WTC11 (cell line): ENCODE measurements at regions not wholly inside any gene's neighbourhood (a gene's known extent, or its start where the extent isn't known, plus 50 kb on each side); places are given as distances from the start of the nearest gene placed in this dataset.

ENCODE experiments used
- ATAC-seq: fragments of 200-7000 bp; cut with Tn5 transposase; 2 replicates; pipeline ENCODE4 v1.10.0; 2021; ENCODE audit warnings: mild to moderate bottlenecking, moderate library complexity
- CTCF ChIA-PET: fragments of 300-600 bp; sonication (Branson Sonifier 250); formaldehyde crosslinking; loops from one replicate; lab custom pipeline; 2021; ENCODE audit warnings: antibody characterized with exemption; lab: Charles Lee
- POLR2A ChIA-PET: fragments of 350-600 bp; sonication (Branson Sonifier 250); formaldehyde crosslinking; loops from one replicate; lab custom pipeline; 2021; ENCODE audit warnings: antibody characterized with exemption; lab: Charles Lee
- DNase-seq: peaks from one replicate; pipeline ENCODE4 v3.0.0; 2021; ENCODE audit warnings: low spot score
- H3K27ac Mint-ChIP-seq: 2 replicates; pipeline ENCODE4 v1.8.0; 2021; ENCODE audit warnings: mixed read lengths
- H3K27me3 Mint-ChIP-seq: 2 replicates; pipeline ENCODE4 v1.8.0; 2021; ENCODE audit warnings: low read depth, mild to moderate bottlenecking, moderate library complexity, mixed read lengths
- H3K36me3 Mint-ChIP-seq: 2 replicates; pipeline ENCODE4 v1.8.0; 2021; ENCODE audit warnings: mixed read lengths
- H3K4me1 Mint-ChIP-seq: 2 replicates; pipeline ENCODE4 v1.8.0; 2022; ENCODE audit warnings: mixed read lengths
- H3K4me3 Mint-ChIP-seq: 2 replicates; pipeline ENCODE4 v1.8.0; 2021; ENCODE audit warnings: mild to moderate bottlenecking, moderate library complexity, mixed read lengths
- H3K9me3 Mint-ChIP-seq: 2 replicates; pipeline ENCODE4 v1.8.0; 2021; ENCODE audit warnings: mixed read lengths
- GRHL2 ChIP-seq: fragments of 250-450 bp; sonication (Bioruptor Pico); IDR thresholded peaks from 2 replicates; pipeline ENCODE4 v1.8.0; 2022; ENCODE audit warnings: mild to moderate bottlenecking, moderate library complexity; ENCODE audit not compliant: insufficient replicate concordance, severe bottlenecking
- NFATC4 ChIP-seq: fragments of 250-450 bp; sonication (Bioruptor Pico); IDR thresholded peaks from 2 replicates; pipeline ENCODE4 v1.9.0; 2021; ENCODE audit warnings: mild to moderate bottlenecking
- NR1H2 ChIP-seq: sonication (generic); formaldehyde crosslinking; IDR thresholded peaks from 2 replicates; pipeline ENCODE4 v1.9.0; 2021; ENCODE audit warnings: mild to moderate bottlenecking, moderate library complexity, missing genetic modification reagents
- NR3C1 ChIP-seq: sonication (generic); formaldehyde crosslinking; conservative IDR thresholded peaks from 2 replicates; pipeline ENCODE4 v1.8.1; 2023; ENCODE audit warnings: low read depth, mild to moderate bottlenecking, missing genetic modification reagents
- RORB ChIP-seq: fragments of 250-450 bp; sonication (Bioruptor Pico); IDR thresholded peaks from 2 replicates; pipeline ENCODE4 v1.9.0; 2021; ENCODE audit warnings: mild to moderate bottlenecking
- SMAD3 ChIP-seq: sonication (generic); formaldehyde crosslinking; IDR thresholded peaks from 2 replicates; pipeline ENCODE4 v1.8.0; 2022; ENCODE audit warnings: missing genetic modification reagents, mild to moderate bottlenecking, borderline replicate concordance
- TEAD4 ChIP-seq: sonication (generic); formaldehyde crosslinking; IDR thresholded peaks from 2 replicates; pipeline ENCODE4 v1.8.0; 2022; ENCODE audit warnings: mild to moderate bottlenecking, missing genetic modification reagents
- TP53 ChIP-seq: sonication (generic); formaldehyde crosslinking; IDR thresholded peaks from 2 replicates; pipeline ENCODE4 v1.8.1; 2023; ENCODE audit warnings: mild to moderate bottlenecking, missing genetic modification reagents
- ZNF121 ChIP-seq: sonication (generic); formaldehyde crosslinking; IDR thresholded peaks from 2 replicates; pipeline ENCODE4 v1.8.0; 2023; ENCODE audit warnings: missing genetic modification reagents
- ZNF219 ChIP-seq: sonication (generic); formaldehyde crosslinking; IDR thresholded peaks from 2 replicates; pipeline ENCODE4 v1.8.0; 2023; ENCODE audit warnings: missing genetic modification reagents, mild to moderate bottlenecking, borderline replicate concordance
- ZNF423 ChIP-seq: fragments of 250-450 bp; sonication (Bioruptor Pico); IDR thresholded peaks from 2 replicates; pipeline ENCODE4 v2.1.2; 2022; ENCODE audit warnings: mild to moderate bottlenecking, moderate library complexity
- TF ChIP-seq, protein P1 (sequence below): sonication (generic); formaldehyde crosslinking; IDR thresholded peaks from 2 replicates; pipeline ENCODE4 v1.8.0; 2023; ENCODE audit warnings: missing genetic modification reagents
- TF ChIP-seq, protein P2 (sequence below): fragments of 250-450 bp; sonication (Bioruptor Pico); IDR thresholded peaks from 2 replicates; pipeline ENCODE4 v1.9.0; 2021; ENCODE audit warnings: mild to moderate bottlenecking, borderline replicate concordance
- TF ChIP-seq, protein P3 (sequence below): sonication (generic); formaldehyde crosslinking; IDR thresholded peaks from 2 replicates; pipeline ENCODE4 v1.8.1; 2023; ENCODE audit warnings: mild to moderate bottlenecking, missing genetic modification reagents
- TF ChIP-seq, protein P4 (sequence below): sonication (generic); formaldehyde crosslinking; IDR thresholded peaks from 2 replicates; pipeline ENCODE4 v1.8.0; 2023; ENCODE audit warnings: missing genetic modification reagents, mild to moderate bottlenecking, borderline replicate concordance

DNA sequence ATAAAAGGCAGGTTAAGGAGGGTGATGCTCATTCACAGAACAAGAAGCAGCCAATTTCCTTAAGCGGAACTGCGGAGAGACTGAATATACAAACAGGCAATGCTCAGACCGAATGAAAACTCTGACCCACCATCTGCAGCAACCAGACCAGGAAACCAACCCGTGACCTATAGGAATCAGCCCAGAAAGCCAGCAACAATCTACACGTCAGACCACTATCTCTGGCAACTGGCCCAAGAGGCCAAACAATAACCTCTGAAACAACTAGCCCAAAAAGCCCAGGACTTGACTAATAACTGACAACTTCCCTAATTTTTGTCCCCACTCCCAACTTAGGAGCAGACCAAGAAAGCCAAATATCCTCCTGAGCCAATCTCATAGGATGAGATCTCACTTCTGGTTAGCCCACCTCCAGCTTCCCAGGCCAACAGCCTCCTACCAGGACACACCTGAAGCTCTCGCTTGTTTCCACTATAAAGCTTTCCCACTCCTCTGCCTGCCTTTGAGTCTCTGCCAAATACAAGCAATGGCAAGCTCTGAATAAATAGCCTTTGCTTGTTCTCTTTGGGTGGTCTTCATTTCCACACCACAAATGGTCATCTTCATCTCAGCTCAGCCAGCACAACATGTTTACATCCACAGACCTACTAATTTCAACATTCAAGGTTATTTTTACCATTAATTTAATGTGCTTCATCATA is 168.5 kb downstream of the HSD17B3 start:
- no peak for ATAC-seq
- H3K4me3 Mint-ChIP-seq: no peak overlapping the region
- H3K36me3 Mint-ChIP-seq: peaks cover 9% of the 10 kb centered on the region; the same call in 1 of the 2 replicates
- ChIA-PET CTCF (no interaction called here), POLR2A (no interaction called here)
- no peak for TF ChIP-seq NR1H2
- TF ChIP-seq ZNF121 (CRISPR knock-in tag): no peak
- TF ChIP-seq, protein P1, sequence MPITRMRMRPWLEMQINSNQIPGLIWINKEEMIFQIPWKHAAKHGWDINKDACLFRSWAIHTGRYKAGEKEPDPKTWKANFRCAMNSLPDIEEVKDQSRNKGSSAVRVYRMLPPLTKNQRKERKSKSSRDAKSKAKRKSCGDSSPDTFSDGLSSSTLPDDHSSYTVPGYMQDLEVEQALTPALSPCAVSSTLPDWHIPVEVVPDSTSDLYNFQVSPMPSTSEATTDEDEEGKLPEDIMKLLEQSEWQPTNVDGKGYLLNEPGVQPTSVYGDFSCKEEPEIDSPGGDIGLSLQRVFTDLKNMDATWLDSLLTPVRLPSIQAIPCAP (CRISPR knock-in tag): no peak
- TF ChIP-seq RORB (CRISPR knock-in tag): no peak
- TF ChIP-seq SMAD3 (CRISPR knock-in tag): no peak
- TF ChIP-seq NR3C1: no peak
- TF ChIP-seq, protein P2, sequence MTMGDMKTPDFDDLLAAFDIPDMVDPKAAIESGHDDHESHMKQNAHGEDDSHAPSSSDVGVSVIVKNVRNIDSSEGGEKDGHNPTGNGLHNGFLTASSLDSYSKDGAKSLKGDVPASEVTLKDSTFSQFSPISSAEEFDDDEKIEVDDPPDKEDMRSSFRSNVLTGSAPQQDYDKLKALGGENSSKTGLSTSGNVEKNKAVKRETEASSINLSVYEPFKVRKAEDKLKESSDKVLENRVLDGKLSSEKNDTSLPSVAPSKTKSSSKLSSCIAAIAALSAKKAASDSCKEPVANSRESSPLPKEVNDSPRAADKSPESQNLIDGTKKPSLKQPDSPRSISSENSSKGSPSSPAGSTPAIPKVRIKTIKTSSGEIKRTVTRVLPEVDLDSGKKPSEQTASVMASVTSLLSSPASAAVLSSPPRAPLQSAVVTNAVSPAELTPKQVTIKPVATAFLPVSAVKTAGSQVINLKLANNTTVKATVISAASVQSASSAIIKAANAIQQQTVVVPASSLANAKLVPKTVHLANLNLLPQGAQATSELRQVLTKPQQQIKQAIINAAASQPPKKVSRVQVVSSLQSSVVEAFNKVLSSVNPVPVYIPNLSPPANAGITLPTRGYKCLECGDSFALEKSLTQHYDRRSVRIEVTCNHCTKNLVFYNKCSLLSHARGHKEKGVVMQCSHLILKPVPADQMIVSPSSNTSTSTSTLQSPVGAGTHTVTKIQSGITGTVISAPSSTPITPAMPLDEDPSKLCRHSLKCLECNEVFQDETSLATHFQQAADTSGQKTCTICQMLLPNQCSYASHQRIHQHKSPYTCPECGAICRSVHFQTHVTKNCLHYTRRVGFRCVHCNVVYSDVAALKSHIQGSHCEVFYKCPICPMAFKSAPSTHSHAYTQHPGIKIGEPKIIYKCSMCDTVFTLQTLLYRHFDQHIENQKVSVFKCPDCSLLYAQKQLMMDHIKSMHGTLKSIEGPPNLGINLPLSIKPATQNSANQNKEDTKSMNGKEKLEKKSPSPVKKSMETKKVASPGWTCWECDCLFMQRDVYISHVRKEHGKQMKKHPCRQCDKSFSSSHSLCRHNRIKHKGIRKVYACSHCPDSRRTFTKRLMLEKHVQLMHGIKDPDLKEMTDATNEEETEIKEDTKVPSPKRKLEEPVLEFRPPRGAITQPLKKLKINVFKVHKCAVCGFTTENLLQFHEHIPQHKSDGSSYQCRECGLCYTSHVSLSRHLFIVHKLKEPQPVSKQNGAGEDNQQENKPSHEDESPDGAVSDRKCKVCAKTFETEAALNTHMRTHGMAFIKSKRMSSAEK (CRISPR knock-in tag): no peak
- no peak for TF ChIP-seq ZNF423 (CRISPR knock-in tag)
- TF ChIP-seq NFATC4 (CRISPR knock-in tag): no peak
- TF ChIP-seq, protein P3, sequence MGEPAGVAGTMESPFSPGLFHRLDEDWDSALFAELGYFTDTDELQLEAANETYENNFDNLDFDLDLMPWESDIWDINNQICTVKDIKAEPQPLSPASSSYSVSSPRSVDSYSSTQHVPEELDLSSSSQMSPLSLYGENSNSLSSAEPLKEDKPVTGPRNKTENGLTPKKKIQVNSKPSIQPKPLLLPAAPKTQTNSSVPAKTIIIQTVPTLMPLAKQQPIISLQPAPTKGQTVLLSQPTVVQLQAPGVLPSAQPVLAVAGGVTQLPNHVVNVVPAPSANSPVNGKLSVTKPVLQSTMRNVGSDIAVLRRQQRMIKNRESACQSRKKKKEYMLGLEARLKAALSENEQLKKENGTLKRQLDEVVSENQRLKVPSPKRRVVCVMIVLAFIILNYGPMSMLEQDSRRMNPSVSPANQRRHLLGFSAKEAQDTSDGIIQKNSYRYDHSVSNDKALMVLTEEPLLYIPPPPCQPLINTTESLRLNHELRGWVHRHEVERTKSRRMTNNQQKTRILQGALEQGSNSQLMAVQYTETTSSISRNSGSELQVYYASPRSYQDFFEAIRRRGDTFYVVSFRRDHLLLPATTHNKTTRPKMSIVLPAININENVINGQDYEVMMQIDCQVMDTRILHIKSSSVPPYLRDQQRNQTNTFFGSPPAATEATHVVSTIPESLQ (CRISPR knock-in tag): no peak
- DNase-seq: no peak
- H3K27ac Mint-ChIP-seq: no peak overlapping the region
- H3K9me3 Mint-ChIP-seq: peaks cover 13% of the 10 kb centered on the region
- H3K27me3 Mint-ChIP-seq: peaks cover 14% of the 10 kb centered on the region
- peaks cover 45% of the 10 kb centered on the region for H3K4me1 Mint-ChIP-seq

DNA sequence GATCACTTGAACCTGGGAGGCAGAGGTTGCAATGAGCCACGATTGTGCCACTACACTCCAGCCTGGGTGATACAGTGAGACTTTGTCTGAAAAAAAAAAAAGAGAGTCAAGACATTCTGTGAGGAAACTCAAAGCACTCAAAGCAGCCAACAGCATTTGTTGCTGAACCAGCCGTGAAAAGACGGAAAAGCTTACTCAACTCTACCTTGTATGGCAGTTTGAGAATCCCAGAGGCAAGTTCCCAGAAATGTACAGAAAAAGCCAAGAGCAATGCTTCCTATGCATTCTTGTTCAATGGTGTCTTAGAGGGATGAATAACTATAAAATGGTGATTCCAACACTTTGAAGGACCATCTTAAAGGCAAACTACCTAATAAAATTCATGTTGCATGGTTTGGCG is 170.2 kb downstream of the HSD17B3 start:
- Mint-ChIP-seq H3K4me1 (peaks cover 45% of the 10 kb centered on the region), H3K4me3 (no peak overlapping the region), H3K9me3 (peaks cover 13% of the 10 kb centered on the region), H3K27ac (no peak overlapping the region), H3K36me3 (peaks cover 11% of the 10 kb centered on the region; the same call in 1 of the 2 replicates), H3K27me3 (peaks cover 23% of the 10 kb centered on the region)
- TF ChIP-seq ZNF219: no peak
- no peak for TF ChIP-seq TP53 (CRISPR knock-in tag)
- TF ChIP-seq GRHL2 (CRISPR knock-in tag): no peak
- TF ChIP-seq, protein P4, sequence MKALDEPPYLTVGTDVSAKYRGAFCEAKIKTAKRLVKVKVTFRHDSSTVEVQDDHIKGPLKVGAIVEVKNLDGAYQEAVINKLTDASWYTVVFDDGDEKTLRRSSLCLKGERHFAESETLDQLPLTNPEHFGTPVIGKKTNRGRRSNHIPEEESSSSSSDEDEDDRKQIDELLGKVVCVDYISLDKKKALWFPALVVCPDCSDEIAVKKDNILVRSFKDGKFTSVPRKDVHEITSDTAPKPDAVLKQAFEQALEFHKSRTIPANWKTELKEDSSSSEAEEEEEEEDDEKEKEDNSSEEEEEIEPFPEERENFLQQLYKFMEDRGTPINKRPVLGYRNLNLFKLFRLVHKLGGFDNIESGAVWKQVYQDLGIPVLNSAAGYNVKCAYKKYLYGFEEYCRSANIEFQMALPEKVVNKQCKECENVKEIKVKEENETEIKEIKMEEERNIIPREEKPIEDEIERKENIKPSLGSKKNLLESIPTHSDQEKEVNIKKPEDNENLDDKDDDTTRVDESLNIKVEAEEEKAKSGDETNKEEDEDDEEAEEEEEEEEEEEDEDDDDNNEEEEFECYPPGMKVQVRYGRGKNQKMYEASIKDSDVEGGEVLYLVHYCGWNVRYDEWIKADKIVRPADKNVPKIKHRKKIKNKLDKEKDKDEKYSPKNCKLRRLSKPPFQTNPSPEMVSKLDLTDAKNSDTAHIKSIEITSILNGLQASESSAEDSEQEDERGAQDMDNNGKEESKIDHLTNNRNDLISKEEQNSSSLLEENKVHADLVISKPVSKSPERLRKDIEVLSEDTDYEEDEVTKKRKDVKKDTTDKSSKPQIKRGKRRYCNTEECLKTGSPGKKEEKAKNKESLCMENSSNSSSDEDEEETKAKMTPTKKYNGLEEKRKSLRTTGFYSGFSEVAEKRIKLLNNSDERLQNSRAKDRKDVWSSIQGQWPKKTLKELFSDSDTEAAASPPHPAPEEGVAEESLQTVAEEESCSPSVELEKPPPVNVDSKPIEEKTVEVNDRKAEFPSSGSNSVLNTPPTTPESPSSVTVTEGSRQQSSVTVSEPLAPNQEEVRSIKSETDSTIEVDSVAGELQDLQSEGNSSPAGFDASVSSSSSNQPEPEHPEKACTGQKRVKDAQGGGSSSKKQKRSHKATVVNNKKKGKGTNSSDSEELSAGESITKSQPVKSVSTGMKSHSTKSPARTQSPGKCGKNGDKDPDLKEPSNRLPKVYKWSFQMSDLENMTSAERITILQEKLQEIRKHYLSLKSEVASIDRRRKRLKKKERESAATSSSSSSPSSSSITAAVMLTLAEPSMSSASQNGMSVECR (CRISPR knock-in tag): no peak
- TF ChIP-seq TEAD4 (CRISPR knock-in tag): no peak
- ChIA-PET CTCF (no interaction called here), POLR2A (no interaction called here)
- ATAC-seq: no peak
- no peak for DNase-seq
